SK-N-SH treated with all-trans-retinoic acid at 6 μM for 48 hours (cell line): ENCODE measurements at regions not wholly inside any gene's neighbourhood (a gene's known extent, or its start where the extent isn't known, plus 50 kb on each side); places are given as distances from the start of the nearest gene placed in this dataset.

Experiments
- ARNTL ChIP-seq: fragments of 450-650 bp; formaldehyde crosslinking; IDR thresholded peaks from 2 replicates; pipeline ENCODE4 v1.5.0; 2020; ENCODE audit warnings: low read depth, mild to moderate bottlenecking, moderate library complexity, borderline replicate concordance
- CSDC2 ChIP-seq: fragments of 250-450 bp; sonication (Bioruptor Pico); IDR thresholded peaks from 2 replicates; pipeline ENCODE4 v1.5.0; 2020; ENCODE audit warnings: mild to moderate bottlenecking, moderate library complexity
- ESRRG ChIP-seq: fragments of 250-450 bp; sonication (Bioruptor Pico); IDR thresholded peaks from 2 replicates; pipeline ENCODE4 v1.6.1; 2021; ENCODE audit warnings: mild to moderate bottlenecking
- GLIS3 ChIP-seq: fragments of 250-450 bp; sonication (Bioruptor Pico); IDR thresholded peaks from 2 replicates; pipeline ENCODE4 v1.5.0; 2020; ENCODE audit warnings: mild to moderate bottlenecking, moderate library complexity
- OSR1 ChIP-seq: fragments of 250-450 bp; sonication (Bioruptor Pico); IDR thresholded peaks from 2 replicates; pipeline ENCODE4 v1.8.0; 2022; ENCODE audit warnings: moderate library complexity, mild to moderate bottlenecking, inconsistent platforms
- PATZ1 ChIP-seq: fragments of 250-450 bp; sonication (Bioruptor Pico); IDR thresholded peaks from 2 replicates; pipeline ENCODE4 v1.8.0; 2020; ENCODE audit warnings: mild to moderate bottlenecking, moderate library complexity, borderline replicate concordance
- RARB ChIP-seq: fragments of 250-450 bp; sonication (Bioruptor Pico); IDR thresholded peaks from 2 replicates; pipeline ENCODE4 v1.8.0; 2021; ENCODE audit warnings: mild to moderate bottlenecking, moderate library complexity
- TOX ChIP-seq: fragments of 250-450 bp; sonication (Bioruptor Pico); IDR thresholded peaks from 2 replicates; pipeline ENCODE4 v1.8.0; 2021; ENCODE audit warnings: mild to moderate bottlenecking, moderate library complexity, borderline replicate concordance
- ZC3H10 ChIP-seq: fragments of 250-450 bp; sonication (Bioruptor Pico); IDR thresholded peaks from 2 replicates; pipeline ENCODE4 v1.5.1; 2021; ENCODE audit warnings: mild to moderate bottlenecking, moderate library complexity
- ZFP3 ChIP-seq: fragments of 250-450 bp; sonication (Bioruptor Pico); IDR thresholded peaks from 2 replicates; pipeline ENCODE4 v1.5.0; 2020; ENCODE audit warnings: mild to moderate bottlenecking, moderate library complexity
- ZFP30 ChIP-seq: fragments of 450-650 bp; formaldehyde crosslinking; IDR thresholded peaks from 2 replicates; pipeline ENCODE4 v1.5.0; 2022; ENCODE audit warnings: mild to moderate bottlenecking, moderate library complexity
- ZNF70 ChIP-seq: fragments of 450-650 bp; formaldehyde crosslinking; IDR thresholded peaks from 2 replicates; pipeline ENCODE4 v1.5.0; 2020; ENCODE audit warnings: mild to moderate bottlenecking, moderate library complexity
- ZNF8 ChIP-seq: fragments of 450-650 bp; formaldehyde crosslinking; IDR thresholded peaks from 2 replicates; pipeline ENCODE4 v1.5.0; 2020; ENCODE audit warnings: mild to moderate bottlenecking, moderate library complexity
- TF ChIP-seq, protein P1 (sequence below): fragments of 250-450 bp; sonication (Bioruptor Pico); IDR thresholded peaks from 2 replicates; pipeline ENCODE4 v1.5.0; 2020; ENCODE audit warnings: mild to moderate bottlenecking, moderate library complexity

- TF ChIP-seq ZFP3, result no peak
- no peak for TF ChIP-seq TOX (CRISPR knock-in tag)
- no peak for TF ChIP-seq ZNF70
- no peak for TF ChIP-seq ZFP30 (CRISPR knock-in tag)
- TF ChIP-seq ARNTL (CRISPR knock-in tag), result no peak
- TF ChIP-seq RARB (CRISPR knock-in tag), result no peak
- no peak for TF ChIP-seq OSR1 (CRISPR knock-in tag)
- TF ChIP-seq ZC3H10 (CRISPR knock-in tag), result no peak
- no peak for TF ChIP-seq ESRRG (CRISPR knock-in tag)
- TF ChIP-seq, protein P1, sequence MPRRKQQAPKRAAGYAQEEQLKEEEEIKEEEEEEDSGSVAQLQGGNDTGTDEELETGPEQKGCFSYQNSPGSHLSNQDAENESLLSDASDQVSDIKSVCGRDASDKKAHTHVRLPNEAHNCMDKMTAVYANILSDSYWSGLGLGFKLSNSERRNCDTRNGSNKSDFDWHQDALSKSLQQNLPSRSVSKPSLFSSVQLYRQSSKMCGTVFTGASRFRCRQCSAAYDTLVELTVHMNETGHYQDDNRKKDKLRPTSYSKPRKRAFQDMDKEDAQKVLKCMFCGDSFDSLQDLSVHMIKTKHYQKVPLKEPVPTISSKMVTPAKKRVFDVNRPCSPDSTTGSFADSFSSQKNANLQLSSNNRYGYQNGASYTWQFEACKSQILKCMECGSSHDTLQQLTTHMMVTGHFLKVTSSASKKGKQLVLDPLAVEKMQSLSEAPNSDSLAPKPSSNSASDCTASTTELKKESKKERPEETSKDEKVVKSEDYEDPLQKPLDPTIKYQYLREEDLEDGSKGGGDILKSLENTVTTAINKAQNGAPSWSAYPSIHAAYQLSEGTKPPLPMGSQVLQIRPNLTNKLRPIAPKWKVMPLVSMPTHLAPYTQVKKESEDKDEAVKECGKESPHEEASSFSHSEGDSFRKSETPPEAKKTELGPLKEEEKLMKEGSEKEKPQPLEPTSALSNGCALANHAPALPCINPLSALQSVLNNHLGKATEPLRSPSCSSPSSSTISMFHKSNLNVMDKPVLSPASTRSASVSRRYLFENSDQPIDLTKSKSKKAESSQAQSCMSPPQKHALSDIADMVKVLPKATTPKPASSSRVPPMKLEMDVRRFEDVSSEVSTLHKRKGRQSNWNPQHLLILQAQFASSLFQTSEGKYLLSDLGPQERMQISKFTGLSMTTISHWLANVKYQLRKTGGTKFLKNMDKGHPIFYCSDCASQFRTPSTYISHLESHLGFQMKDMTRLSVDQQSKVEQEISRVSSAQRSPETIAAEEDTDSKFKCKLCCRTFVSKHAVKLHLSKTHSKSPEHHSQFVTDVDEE (CRISPR knock-in tag), result no peak
- no peak for TF ChIP-seq PATZ1 (CRISPR knock-in tag)
- no peak for TF ChIP-seq CSDC2
- TF ChIP-seq GLIS3 (CRISPR knock-in tag), result no peak
- no peak for TF ChIP-seq ZNF8
These were observed 129.2 kb upstream of the BNIP2 start for GRCh38 chr15:59818336-59818735.
